Activated T-cell treated with anti-CD3 and anti-CD28 coated beads for 24 hours (primary cell): ENCODE measurements at regions not wholly inside any gene's neighbourhood (a gene's known extent, or its start where the extent isn't known, plus 50 kb on each side); places are given as distances from the start of the nearest gene placed in this dataset.
"Not testable (repeated sequence)": the region's sequence is repeated elsewhere in the genome, so short reads cannot be mapped to it uniquely, and the experiment has no call there.

Experiments
- DNase-seq: peaks from one replicate; pipeline ENCODE4 v3.0.0-alpha.2; 2020; ENCODE audit warnings: low read depth

DNA sequence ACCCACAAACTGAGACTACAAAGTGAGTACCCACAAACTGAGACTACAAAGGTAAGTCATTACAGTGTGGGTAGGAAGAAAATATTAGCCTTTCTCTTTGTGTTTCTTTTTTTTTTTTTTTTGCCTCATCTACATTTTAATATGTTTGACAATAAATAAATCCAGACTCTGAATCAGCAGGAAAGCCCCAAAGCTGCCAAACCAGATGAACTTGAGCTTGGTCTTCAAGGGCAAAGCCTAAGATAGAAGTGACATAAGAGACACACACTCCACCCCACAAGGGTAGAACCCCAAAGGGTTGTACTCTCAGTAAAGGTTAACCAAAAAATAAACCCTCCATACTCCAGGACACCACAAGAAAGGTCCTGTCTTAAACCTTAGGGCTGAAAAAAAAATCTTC is 326.8 kb upstream of the ARID1B start:
- no peak for DNase-seq

DNA sequence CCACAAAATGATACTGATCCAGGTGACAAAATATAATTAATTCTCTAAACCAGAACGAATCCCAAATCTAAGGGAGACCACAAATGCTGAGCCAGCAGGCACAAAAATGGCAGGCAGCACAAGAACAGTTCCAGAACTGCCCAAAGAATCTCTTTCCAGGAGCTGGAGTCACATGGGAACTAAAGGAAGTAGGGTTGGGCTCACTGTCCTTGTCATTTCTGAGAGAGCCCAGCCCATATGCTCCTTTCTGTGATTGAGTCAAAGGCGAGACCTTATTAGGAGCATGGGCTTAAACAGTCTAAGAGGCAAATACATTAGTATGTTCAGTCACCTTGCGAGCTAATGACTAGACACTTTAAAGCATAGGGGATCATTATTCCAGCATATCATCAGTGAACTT is 327.6 kb upstream of the ARID1B start:
- DNase-seq, result no peak

DNA sequence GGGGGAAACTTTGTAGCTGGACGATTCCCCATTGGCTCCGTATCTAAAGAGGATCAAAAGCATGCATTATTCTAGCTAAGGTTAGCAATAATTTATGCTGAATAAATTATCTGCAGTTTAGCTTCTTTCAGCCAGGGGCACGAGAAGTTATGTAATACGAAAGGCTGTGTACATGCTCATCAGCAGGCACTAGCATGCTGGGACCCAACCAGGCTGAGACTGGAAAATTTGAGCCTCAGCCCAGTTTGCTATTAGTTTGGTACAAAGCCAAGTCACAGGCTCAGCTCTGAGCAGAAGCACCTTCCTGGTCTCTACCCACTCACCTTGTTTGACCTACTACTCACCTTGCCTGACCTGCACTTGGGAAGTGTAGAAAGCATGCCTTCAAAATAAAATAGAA is 328.1 kb upstream of the ARID1B start:
- no peak for DNase-seq

DNA sequence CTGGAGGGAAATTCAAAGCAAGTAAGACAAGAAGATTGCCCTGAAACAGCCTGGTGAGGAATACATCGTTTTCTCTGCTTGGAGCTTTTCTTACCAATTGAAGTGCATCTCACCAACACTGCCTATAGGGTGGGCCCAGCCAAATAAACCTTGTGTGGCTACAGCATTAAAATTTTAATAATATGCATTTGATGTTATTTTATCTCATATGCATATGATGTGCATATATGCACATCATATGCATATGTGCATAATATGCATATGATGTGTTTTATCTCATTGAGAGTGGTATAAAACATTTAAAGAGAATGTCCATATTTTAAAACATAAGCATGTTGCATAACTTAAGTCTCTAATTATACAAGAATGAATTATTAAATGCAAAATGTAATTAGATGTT is 328.6 kb upstream of the ARID1B start:
- DNase-seq, result no peak

DNA sequence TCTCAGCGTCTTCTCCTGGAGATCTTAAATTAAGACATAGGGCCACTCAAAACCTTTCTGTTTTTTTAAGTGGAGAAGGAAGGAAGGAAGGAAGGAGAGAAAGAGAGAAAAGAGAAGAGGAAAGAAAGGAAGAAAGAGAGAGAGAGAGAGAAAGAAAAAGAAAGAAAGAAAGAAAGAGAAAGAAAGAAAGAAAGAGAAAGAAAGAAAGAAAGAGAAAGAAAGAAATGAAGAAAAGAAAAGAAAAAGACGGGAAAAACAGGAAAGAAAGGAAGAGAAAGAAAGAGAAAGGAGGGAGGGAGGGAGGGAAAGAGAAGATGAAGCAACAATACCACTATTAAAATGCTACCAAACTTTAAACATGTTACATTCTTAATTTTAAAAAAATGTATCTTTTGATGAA is 336.5 kb upstream of the ARID1B start:
- DNase-seq, result no peak

DNA sequence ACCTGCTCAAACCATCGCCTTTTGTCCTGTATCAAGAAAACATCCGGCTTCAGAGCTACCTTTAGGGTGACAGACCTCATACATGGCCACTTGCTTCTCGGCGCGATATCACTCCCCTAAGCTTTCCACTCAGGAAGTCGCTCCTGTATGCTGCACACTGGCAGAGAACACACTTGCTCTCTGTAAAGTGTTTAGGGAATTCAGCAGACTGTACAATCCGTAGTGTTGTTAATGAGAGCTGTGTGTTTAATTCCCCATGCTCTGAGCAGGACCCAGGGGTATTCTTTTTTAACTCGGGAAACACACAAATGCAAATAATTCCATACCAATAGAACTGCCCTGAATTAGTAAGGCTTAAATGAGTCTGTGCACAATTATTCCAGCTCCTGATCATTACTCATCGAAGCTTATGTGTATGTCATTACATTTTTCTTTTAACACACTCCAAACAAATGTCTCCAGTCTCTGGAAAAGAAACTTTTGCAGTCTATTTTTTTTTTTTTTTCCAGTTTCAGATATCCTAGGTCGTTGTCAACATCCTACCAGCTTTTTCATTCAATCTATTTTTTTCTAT is 338.7 kb upstream of the ARID1B start:
- no peak for DNase-seq

DNA sequence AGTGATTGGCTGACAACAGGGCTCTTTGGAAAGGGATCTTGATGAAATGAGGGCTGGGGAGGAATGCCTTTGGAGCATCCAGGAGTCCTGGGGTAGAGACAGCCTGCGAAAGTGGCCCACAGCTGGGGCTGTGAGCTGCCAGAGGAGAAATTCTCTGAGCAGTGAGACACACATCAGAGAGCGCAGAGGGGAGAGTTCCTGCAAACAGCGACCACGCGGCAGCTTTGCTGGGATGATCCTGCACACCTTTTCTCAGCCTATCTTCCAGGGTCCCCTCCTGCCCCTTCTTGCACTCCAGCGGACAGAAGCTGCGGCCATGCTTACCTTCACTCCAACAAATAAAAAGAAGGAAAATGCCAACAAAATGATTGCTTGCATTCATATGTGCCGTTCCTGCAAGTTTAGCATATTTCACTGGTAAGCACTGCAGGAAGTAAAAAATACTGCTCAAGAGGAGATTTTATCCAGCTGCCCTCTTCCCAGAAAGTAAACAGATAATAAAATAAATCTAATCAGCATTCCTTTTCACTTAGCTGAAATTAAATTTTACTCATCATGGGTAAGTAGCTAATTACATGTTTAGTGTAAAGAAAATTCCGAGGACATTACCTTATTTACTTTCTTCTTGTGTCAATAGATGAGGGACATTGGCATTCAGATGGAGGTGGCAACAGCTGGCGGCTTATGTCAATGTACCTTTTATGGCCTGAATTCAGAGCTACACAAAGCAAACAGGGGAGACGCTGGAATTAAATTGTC is 339.9 kb upstream of the ARID1B start:
- no peak for DNase-seq

DNA sequence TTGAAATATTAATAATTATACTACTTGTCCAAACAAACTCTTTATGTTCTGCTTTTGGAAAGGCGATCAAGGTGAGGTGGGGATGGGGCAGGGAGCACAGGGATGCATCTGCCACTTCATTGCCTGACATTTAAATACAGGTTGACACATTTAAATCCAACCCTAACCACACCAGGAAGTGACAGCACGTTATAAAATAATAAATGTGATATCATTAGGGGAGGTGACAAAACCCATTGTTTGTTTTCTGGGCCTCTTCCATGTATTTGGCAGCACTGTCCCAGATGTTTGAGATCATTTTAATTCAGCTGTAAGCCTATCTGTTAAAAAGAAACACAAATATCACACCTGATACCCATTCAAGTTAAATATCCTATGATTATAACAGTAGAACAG is 342.4 kb upstream of the ARID1B start:
- no peak for DNase-seq

DNA sequence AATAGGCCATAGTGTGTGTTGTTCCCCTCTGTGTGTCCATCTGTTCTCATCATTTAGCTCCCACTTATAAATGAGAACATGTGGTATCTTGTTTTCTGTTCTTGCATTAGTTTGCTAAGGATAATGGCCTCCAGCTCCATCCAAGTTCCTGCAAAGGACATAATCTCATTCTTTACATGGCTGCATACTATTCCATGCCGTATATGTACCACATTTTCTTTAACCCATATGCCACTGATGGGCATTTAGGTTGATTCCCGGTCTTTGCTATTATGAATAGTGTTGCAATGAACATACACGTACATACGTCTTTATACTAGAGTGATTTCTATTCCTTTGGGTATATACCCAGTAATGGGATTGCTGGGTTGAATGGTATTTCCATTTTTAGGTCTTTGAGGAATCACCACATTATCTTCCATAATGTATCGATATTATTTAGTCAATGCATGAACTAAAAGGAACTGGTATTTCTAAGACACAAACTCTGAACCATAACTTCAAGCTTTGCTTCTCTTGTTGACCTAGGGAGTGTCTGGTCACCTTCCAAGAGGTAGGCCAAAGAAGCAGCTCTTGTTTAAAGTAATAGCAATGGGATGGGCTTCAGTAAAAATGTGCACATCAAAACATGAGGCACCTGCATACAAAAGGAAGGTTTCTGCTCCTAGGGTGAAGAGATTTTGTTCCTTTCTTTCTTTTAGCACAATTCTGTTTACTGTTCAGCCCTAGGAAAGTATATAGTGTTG is 343.0 kb upstream of the ARID1B start:
- DNase-seq, result no peak

DNA sequence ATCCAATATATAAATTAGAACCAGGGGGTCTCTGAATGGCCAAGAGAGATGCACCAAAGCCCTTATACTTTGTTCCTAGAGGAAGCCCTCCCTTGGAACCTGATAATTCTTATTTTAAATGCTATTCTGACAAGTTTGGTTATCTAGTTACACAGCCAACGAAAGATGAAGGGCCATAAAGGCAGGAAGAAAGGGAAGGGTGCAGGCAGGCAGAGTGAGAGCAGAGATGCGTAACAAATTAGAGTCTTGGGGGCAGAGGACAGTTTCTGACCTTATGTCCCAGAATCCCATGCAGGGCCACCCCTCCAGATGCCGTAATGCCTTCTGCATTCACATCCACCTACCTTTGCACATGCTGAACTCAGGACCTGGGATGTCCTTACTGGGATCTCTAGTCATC is 344.6 kb upstream of the ARID1B start:
- no peak for DNase-seq

DNA sequence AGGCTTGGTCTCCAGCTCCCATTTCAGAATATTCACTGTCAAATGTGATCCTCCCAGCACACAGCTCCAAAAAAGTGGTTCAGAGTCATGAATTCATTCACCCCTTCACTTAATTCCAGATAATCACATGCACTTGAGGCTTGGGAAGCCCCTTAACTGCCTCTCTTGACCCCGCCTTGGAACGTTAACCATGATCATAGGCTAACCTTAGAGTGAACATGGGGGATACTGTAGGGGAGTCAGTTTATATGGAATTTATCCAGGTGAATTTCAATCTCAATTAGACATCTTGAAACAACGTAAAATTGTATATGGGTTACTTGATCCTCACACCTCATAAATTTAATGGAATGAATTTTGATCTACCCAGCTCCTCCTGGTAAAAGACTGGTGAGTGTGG is 346.8 kb upstream of the ARID1B start:
- no peak for DNase-seq

DNA sequence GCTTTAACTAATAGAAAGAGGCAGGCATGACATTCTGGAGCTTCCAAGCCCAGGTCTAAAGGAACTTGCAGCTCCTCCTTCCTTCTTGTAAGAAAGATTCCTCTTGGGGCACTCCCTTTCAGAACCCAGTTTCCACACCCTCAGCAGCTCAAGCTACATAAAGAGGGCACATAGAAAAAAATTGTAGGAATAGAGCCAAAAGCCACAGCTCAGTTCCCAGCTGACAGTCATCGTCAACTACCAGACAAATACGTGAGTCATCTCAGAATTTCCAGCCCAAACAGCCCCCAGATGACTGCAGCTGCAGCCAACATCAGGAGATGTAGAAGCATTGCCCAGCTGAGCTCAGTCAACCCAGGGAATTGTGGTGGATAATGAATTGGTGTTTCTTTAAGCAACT is 349.8 kb upstream of the ARID1B start:
- no peak for DNase-seq

DNA sequence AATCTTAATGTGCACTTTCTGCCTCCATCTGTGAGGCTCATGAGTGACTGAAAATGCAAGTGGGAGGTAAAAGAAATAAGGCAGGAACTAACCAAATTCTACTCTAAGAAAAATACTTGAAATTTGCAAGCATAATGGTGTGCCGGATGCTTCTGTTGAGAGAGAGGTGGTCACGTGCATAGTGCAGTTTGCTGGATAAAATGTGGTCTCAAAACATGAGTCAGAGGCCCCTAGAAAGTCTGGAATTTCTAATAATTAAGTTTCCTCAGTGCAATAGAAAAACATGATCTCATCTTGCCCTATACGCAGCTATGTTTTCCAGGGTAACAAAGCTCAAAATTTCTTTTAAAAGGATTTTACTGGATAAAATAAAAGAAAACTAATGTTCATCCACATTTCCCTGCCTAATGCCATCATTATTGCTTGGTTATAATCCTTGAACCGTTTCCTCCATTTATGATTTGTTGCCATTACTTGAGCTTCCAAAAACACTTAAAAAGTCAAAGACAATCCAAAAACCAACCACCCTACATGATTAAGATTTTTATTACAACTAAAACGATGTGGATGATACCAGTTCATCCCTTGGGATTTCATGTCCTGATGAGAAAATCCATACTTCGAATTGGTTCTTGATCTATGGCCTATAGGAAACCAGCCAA is 351.7 kb upstream of the ARID1B start:
- no peak for DNase-seq

DNA sequence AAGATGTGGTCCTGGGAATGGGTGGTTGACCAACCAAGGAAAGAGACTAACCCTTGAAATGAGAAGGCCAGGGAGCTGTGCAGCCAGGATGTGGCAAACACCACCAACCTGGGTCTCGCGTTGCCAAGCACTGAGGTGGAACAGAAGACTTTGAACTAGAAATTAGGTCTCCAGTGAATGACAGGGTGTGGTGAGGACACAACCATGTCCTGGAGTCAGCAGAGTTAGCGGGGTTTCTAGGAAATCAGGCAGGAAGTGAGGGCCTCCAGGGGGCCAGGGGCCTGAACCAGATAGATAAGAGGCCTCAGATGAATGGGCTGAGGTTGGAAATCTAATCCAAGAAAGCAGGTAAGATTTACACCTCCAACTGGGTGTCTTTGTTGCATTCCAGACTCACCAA is 353.3 kb upstream of the ARID1B start:
- no peak for DNase-seq

DNA sequence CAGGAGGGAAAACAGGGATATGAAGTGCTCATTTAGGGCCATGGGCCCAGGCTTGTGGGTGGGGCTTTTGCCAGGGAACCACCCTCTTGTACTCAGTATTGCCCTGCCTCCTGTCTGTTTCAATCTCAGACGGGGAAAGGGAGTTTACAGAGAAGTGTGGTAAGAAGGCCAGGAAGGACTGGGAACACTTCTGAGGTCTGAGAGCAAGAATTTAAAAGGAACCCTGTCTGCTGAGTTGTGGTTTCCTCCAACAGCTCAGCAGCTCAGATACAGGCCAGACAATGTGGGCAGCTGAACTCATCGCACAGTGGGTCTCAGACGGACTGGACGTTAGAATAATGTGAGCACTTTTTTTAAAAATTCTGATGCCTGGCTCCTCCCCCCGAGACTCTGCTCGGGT is 354.1 kb upstream of the ARID1B start:
- no peak for DNase-seq

DNA sequence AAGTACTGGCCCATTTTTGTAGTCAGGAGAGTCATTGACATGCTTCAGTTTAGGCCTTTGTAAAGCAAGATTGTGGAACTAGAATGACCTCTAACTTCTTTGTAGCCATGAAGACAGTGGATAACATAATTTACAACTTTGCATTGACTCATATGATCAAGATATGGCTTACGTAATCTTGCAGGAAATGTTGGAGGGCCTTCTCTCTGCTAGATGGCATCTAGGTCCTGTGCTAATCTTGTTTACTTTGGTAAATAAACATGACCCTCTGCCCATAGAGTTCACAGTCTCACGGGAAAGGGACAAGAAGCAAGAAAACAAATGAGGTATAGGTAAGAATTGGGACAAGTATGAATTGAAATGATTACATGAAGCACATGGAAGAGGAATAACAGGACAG is 355.2 kb upstream of the ARID1B start:
- no peak for DNase-seq

DNA sequence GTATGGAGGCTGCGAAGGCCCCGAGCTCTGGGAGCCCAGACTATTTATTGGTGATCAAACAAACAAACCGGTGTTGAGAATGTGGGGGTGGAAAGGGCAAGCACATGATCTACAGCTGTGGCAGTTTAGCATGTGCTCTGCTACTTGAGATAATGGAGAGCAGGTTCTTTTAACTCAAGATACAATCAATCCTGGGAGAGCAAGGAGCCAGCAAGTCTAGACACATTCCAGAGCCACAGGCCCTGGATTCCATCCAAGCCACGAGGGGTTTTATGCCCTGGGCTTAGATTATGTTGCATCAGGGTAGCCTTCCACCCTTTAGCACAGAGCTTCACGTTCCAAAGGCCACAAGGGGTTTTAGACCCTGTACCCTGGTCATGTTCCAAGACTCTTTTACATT is 355.9 kb upstream of the ARID1B start:
- DNase-seq, result not testable (repeated sequence)

DNA sequence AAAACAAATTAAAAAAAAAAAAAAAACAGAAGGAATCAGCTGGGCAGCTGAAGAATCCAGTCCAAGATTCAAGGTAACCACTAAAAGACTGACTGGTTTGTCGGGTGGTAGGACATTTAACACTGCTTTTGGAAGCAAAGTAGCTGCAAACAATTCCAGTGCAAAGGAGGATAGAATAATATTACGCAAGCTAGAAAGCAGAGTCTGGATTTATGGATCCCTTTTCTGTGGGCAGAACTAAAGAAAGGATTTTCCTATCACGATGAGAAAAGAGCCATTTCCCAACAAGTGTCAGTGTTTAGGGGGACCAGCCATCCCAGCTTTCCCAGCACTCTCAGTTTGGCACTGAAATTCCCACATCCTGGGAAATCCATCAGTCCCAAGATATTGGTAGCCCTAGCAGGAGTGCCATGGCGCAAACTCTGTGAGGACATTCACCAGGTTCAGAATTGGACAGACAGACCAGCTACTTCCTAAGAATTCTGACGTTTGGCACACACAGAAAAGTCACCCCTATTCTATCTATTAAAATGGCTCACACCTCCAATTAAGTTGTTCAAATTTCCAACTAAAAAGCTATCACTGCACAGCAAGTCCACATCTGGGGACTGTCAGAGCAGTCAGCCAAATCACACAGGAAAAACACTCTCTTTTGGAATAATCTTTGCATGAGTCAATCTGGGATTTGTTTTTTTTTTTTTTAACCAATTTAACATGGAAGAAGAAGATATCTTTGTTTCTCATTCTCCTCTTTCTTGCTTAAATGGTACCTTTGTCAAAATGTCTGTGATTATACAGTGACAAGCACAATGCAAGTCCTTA is 356.8 kb upstream of the ARID1B start:
- DNase-seq, result no peak

DNA sequence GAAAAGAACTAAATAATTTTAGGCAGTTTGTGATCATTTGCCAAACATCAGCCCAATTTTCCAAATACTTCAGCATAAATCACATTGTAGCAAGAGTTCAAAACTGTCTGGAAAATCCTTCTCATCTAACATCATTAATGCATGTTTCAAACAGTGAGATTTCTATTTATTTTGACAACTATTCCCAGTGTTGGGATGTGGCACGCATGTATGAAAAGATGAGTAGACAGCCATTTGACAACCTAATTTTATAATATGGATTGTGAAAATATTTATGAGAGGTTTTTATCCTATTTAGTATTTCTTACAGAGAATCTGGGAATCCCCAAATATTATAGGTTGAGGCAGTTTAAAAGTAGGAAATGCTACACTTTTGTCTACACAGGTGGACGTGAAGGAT is 357.6 kb upstream of the ARID1B start:
- no peak for DNase-seq

DNA sequence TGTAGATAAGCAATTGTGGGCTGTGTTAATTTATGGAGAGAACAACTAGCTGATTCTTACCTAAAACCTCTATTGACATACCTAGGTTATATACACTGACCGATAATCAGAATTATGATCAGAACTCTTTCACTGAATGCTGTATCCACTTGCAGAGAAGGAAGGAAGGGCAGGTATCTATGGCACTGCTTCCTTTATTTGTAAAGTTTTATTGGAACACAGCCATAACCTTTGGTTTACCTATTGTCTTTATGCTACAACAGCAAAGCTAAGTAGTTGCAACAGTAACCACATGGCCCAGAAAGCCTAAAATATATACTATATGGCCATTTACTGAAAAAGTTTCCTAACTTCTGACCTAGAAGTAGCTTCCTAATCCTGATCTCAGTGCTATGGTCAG is 358.9 kb upstream of the ARID1B start:
- no peak for DNase-seq

DNA sequence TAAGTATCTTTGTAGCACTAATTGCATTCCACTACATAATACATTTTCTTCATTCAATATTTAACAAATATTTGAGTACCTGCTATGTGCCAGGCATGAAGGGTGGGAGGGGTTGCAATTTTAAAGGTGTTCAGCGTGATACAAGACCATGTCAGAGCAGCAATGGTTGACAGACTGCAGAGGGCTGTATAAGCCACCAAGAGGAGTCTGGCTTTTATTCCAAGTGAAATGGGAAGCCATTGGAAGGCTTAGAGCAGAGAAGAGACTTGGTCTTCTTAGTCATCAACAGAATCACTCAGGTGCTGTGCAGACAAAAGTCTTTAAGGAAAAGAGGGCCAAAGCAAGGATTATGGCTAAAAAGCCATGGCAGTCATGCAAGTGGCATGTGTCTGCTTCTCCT is 360.8 kb upstream of the ARID1B start:
- DNase-seq, result no peak

DNA sequence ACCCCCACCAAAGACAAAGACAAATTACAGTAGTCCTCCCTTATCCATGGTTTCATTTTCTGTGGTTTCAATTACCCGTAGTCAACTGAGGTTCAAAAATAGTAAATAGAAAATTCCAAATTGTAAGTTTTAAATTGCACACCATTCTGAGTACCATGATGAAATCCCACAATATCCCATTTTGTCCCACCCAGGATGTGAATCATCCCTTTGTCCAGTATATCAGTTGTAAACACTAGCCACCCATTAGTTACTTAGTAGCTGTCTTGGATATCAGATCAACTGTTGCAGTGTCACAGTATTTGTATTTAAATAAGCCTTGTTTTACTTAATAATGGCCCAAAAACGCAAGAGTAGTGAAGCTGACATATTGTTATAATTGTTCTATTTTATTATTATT is 364.0 kb upstream of the ARID1B start:
- DNase-seq, result no peak
